ENCODE measurements at regions not wholly inside any gene's neighbourhood (a gene's known extent, or its start where the extent isn't known, plus 50 kb on each side); places are given as distances from the start of the nearest gene placed in this dataset.

DNA sequence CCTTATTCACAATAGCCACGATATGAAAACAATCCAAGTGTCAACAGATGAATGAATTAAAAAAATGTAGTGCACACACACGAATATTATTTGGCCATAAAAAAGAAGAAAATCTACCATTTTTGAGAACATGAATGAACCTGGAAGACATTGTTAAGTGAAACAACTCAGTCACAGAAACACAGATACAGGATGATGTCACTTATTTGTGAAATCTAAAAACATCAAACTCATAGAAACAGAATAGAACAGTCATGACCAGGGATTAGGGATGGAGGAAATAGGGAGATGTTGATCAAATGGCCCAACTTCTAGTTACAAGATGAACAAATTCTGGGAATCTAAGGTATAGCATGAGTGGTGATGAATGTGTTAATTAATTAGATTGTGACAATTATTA lies 72.3 kb downstream of the MACIR start:
- Histone ChIP-seq H3K36me3 (ENCODE audit: control insufficient read depth, insufficient read depth, low read length) (no peaks in the 10 kb centered on the region), H3K4ac (ENCODE audit: low read depth, low read length) (no peak overlapping the region), H2AK5ac (ENCODE audit: low read length) (no peak overlapping the region), H3K27me3 (ENCODE audit: insufficient read depth, low read length, poor library complexity) (no peaks in the 10 kb centered on the region), H3K23ac (ENCODE audit: low read length) (no peak overlapping the region), H4K5ac (ENCODE audit: low read length) (no peak overlapping the region), H3K4me3 (ENCODE audit: low read length) (no peak overlapping the region), H3K56ac (ENCODE audit: low read length) (no peak overlapping the region), H3K9ac (ENCODE audit: low read length) (no peak overlapping the region), H2BK5ac (ENCODE audit: low read length) (no peak overlapping the region), H3K27ac (ENCODE audit: low read depth, low read length) (no peak overlapping the region), H4K8ac (ENCODE audit: low read depth, low read length) (no peak overlapping the region), H2BK120ac (ENCODE audit: low read depth, low read length) (no peak overlapping the region), H3K18ac (ENCODE audit: low read length) (no peak overlapping the region), H3K4me2 (ENCODE audit: low read length) (no peak overlapping the region), H2BK15ac (replicated peaks; ENCODE audit: low read depth) (no peak overlapping the region), H3K79me2 (ENCODE audit: control insufficient read depth, insufficient read depth, low read length) (no peaks in the 10 kb centered on the region), H3K4me1 (ENCODE audit: control insufficient read depth, low read depth, low read length) (no peaks in the 10 kb centered on the region), H3K79me1 (ENCODE audit: low read length) (no peaks in the 10 kb centered on the region)
- no CpG with 5 or more reads among the region's 2 CpGs for WGBS (ENCODE audit: extremely low coverage, insufficient coverage, low lambda C conversion rate)
- no peak for DNase-seq

Data from mesendoderm (in vitro differentiated cells).